ENCODE measurements at regions not wholly inside any gene's neighbourhood (a gene's known extent, or its start where the extent isn't known, plus 50 kb on each side); places are given as distances from the start of the nearest gene placed in this dataset.

DNA sequence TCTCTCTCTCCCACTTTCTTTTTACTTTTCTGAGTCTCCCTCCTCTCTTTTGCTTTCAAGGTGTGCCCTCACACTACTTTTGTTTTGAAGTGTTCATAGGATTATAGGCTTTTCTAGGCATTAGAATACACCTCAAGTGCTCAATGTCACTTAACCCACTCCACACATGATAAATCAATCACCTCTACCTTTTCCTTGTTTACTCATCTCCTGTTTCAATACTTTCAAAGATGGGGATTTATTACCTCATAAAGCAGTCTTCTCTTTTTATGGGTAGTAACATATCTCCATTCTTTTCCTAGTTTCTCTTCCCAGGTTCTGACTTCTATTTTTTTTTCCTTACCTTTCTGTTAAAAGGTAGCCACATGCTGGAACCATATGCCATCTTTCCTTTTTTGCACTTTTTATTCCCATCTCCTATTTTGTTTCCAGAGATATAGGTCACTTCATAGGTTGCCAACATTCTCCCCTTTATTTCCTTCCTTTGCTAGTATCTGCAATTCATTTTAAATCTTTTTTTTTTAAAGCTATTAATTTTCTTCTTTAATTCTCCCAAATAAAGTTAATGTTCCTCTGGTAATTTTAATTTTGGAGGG is 137.6 kb upstream of the SLC10A2 start:
- TF ChIP-seq GATA2 (IDR thresholded peaks at IDR 0.05; ENCODE audit: low read depth, low read length) (no peak), GATA3 (IDR thresholded peaks at IDR 0.05; ENCODE audit: low read depth, low read length) (no peak)

DNA sequence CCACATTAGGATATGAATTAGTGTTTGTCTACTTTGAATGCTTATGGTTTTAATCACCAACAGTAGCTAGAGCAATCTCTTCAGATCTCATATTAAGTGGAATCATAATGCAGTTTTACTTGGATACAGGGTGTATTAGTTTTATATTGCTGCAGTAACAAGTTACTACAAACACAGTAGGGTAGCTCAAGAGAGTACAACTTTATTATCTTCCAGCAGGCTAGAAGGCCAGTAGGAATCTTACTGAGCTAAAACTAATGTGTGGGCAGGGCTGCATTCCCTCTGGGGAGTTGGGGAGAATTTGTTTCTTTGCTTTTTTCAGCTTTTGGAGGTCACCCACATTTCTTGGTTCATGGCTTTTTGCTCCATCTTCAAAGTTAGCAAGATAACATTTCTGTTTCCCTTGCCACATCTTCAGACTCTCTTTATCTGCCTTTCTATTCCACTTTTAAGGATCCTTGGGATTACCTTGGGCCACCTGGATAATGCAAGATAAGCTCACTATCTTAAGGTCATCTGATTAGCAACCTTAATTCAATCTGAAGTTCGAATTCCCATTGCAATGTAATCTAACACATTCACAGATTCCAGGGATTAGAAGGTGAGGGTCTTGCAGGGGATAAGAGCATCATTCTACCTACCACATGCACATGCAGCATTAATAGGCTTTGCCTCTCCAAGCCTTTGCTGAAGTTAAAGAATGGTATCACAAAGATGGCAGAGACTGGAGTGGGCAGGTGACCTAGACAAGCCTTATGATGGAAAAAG is 134.1 kb upstream of the SLC10A2 start:
- TF ChIP-seq GATA3 (IDR thresholded peaks at IDR 0.05; ENCODE audit: low read depth, low read length) (no peak), GATA2 (IDR thresholded peaks at IDR 0.05; ENCODE audit: low read depth, low read length) (no peak)

DNA sequence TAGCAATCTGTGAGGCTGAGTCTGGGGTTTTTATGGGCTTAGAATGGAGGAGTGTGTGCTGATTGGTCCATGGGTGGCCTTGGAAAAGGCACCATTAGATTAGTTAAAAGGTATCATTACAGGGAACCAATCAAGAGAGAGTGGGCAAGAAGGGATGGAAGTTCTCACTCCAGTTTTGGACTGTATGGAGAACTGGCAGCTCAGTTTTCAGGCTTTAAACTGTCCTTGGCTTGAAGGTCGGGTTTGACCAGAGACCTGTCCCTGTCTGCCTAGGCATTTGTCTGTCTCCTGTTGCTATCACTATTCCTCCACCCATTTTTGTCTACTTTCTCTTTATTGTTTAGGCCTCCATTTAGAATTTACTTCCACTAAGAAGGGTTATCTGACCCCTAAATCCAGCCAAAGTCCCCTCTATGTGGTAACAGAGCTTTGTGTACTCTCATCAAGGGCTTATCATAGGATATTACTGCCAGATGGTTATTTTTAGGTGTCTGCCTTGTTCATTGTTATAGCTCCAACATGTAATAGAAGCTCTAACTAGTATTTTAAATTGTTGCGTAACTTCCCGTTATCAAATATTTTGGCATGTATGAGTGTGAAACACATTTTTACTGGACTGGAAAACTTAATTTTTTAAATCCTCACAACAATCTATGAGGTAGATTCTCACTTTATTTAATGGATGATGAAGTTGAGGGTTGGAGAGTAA is 133.3 kb upstream of the SLC10A2 start:
- TF ChIP-seq GATA2 (IDR thresholded peaks at IDR 0.05; ENCODE audit: low read depth, low read length) (no peak), GATA3 (IDR thresholded peaks at IDR 0.05; ENCODE audit: low read depth, low read length) (no peak)

DNA sequence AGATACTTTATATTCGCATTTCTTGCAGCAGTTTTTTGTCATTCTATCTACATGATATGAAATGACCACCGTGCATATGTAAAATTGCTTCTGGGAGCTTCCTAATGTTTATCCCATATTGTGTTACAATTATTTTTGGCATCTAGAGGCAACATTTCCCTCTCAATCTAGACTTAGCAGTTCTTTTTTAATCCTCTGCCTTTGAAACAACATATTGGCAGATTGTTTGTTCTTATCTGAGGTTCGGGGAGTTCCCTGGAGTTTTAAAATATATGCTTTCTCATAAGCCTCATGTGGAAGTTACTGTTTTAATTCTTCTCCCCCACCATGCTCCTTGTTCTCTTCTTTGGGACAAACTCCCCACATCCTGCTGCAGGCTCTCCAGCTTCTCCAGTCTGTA is 130.1 kb upstream of the SLC10A2 start:
- TF ChIP-seq GATA3 (IDR thresholded peaks at IDR 0.05; ENCODE audit: low read depth, low read length) (no peak), GATA2 (IDR thresholded peaks at IDR 0.05; ENCODE audit: low read depth, low read length) (no peak)

DNA sequence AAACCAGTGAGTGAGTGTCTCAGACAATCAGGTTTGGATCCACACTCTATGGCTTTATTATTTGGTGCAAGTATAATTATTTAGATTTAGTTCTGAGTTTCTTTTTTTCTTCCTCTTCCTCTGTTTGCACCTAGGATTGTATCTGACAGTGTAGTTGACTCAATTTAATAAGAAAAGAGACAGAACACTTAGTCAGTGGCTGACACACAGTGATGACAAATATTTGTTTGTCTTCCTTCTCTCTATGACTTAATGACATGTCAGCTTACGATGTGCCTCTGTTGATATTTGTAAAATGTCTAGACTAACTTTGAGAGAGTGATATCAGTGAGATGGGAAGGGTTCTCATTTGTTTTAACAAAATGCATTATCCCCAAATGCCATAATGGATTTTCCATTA is 129.5 kb upstream of the SLC10A2 start:
- TF ChIP-seq GATA2 (IDR thresholded peaks at IDR 0.05; ENCODE audit: low read depth, low read length) (no peak), GATA3 (IDR thresholded peaks at IDR 0.05; ENCODE audit: low read depth, low read length) (no peak)

DNA sequence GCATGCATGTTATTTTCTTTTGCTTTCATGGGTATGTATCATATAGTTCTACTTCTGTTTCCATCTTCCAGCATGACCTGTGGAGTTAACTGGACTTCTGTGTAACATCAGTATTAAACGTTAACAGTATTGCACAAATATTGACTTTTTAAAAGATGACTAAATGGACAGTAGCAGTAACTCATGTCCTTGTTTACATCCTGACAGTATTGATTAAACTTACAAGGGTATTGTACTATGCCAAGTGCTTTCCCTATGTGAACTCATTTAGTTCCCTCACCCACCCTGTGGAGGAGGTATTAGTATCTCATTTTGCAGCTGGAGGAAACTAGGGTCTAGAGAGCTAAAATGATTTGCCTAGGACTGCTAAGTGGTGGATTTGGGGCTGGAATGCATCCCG is 128.7 kb upstream of the SLC10A2 start:
- TF ChIP-seq GATA2 (IDR thresholded peaks at IDR 0.05; ENCODE audit: low read depth, low read length): no peak
- TF ChIP-seq GATA3 (IDR thresholded peaks at IDR 0.05; ENCODE audit: low read depth, low read length): no peak

DNA sequence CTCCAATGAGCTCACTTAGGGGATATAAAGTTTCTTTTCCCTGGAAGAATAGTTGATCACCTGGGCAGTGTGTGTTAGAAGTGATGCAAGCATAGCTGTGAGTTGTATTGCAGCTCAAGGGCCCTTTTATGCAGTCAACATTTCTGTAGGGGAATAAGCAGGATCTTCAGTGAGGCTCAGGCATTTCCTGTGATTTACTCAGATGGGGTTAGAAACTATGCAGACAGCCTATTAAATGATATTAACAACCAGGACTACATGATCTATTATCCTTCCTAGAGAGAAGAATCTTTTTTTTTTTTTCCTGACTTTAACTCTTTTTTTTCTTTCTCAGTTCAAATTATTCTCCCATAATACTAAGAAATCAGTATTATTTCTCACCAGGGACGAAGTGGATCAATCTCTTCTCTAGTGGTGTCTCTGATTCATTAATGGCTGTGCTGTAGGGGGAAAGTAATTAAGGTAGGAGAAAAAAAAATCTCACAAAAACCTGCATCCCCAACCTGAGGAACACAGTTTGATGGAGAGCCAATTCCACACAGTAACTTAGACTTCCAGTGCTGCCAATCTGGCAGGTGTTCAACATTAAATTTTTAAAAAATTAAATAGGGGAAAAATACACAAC is 126.4 kb upstream of the SLC10A2 start:
- TF ChIP-seq GATA3 (IDR thresholded peaks at IDR 0.05; ENCODE audit: low read depth, low read length): no peak
- TF ChIP-seq GATA2 (IDR thresholded peaks at IDR 0.05; ENCODE audit: low read depth, low read length): no peak

DNA sequence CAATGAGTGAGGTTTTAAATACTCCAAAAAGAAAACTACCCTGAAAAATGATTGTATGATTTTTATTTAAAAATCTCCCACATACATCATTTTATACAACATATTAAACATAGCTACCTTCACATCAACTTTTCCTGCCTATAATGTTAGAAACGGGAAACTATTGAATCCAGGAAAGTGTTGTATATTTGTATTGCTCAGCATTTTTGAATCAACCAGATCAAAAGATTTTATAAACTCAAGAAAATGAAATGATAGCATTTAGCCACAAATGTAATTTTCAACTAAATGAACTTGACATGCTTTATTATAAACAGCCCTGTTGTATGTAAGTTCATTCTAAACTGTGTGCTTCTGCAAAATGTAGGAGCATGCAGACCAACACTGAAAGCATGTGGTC is 124.6 kb upstream of the SLC10A2 start:
- TF ChIP-seq GATA2 (IDR thresholded peaks at IDR 0.05; ENCODE audit: low read depth, low read length) (no peak), GATA3 (IDR thresholded peaks at IDR 0.05; ENCODE audit: low read depth, low read length) (no peak)

DNA sequence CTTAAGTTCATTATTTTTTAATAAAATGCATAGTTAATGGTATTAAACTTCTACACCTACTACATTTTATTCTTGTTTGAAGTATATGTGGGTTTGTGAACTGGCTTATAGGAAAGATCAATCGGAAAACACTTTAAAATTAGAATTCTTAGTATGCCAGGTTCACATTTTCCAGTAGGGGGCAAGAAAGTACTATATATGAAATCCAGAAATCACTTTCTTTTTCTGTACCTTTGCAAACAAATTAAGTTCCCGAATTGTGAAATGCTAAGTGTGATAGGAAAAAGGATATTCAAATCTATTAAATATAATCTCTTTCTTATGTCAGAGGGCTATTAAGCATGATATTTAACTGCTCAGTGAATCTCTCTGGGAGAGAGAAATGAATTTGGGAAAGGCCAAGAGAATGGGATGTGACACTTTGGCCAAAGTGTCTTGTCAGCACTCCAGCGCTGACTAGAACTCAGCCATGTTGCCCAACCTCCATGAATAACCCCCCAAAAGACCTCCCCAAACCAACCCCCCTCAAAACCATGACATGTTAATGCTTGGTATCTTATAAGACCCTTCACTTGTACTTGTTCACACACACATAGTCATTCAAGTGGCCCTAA is 122.6 kb upstream of the SLC10A2 start:
- TF ChIP-seq GATA2 (IDR thresholded peaks at IDR 0.05; ENCODE audit: low read depth, low read length) (no peak), GATA3 (IDR thresholded peaks at IDR 0.05; ENCODE audit: low read depth, low read length) (no peak)

DNA sequence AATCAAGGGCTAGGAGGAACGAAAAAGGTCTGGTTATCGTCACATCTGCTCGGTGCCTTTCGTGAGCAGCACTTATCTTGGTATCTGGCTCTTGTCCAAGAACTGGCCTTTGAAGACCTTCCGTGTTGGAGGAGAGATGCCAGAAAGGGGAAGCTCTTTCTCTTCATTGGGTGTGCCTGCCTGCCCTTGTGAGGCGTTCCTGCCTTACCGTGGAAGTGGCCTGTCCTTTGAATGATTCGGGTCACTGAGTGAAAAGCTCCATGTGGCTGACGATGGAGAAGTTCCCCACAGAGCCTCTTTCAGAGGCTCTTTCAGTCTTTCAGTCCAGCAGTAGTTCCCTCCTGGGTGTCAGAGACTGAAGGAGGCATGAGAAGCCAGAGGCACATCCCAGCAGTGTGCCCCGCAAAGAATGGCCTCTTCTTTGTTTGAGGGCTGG is 121.5 kb upstream of the SLC10A2 start:
- TF ChIP-seq GATA2 (IDR thresholded peaks at IDR 0.05; ENCODE audit: low read depth, low read length) (no peak), GATA3 (IDR thresholded peaks at IDR 0.05; ENCODE audit: low read depth, low read length) (no peak)

DNA sequence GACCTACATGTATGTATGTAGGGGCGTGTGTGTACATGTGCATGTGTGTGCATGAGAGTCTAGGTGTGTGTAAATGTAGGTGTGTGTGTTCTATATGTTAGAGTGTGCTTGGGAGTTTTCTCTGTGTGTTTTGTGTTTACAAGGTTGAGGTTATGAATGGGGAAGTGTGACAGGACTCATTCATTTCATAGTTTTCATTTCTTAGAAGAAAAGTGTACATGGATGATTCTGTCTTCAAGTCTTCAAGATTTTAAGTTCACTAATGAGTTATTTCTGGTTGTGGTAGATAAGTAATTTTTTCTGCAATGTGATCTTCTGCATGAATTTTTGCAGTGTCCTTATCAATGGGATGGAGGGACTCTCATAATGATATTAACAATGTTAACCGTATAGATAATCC is 118.2 kb upstream of the SLC10A2 start:
- TF ChIP-seq GATA3 (IDR thresholded peaks at IDR 0.05; ENCODE audit: low read depth, low read length): no peak
- TF ChIP-seq GATA2 (IDR thresholded peaks at IDR 0.05; ENCODE audit: low read depth, low read length): no peak

DNA sequence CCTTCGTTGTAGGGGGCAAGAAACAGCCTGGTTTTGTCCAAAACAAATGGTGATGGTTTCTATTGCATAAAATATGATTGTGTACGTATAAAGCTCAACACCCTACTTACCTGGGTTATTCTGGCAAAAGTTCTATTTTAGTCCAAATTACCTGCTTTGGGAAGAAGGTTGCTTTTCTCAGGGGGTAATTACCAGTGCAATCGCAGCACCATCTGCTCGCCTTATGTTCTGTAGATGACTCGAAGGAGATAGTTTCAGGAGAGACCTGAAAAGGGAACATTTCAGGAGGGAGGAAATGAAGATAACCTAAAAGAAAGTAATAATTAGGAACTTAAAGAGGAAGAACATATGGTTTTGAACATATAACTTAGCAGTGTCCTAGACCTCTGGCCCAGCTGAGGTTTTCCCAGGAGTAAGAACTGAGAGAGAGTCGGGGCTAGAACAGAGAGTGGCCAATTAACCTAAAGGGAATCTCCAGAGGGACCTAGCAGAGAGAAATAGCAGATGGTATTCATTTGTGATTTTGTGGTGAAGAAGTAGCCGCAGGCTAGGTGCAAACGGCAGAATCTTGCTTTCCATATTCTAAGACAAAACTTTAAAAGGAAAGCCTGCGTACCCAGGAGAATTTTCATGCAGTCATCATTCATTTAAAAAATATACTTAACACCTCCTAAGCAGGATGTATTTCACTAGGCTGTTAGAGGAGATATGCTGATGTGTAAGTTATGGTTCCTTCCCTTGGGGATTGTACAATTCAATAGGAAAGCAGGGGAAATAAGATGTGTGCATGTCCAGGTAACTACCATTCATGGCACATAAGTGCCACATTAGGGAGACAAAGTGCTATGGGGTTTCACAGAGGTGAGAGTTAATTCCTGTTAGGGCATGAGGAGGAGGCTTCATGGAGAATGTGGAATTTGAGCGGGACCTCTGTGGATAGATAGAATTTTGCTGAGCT is 113.0 kb upstream of the SLC10A2 start:
- TF ChIP-seq GATA2 (IDR thresholded peaks at IDR 0.05; ENCODE audit: low read depth, low read length): no peak
- no peak for TF ChIP-seq GATA3 (IDR thresholded peaks at IDR 0.05; ENCODE audit: low read depth, low read length)

DNA sequence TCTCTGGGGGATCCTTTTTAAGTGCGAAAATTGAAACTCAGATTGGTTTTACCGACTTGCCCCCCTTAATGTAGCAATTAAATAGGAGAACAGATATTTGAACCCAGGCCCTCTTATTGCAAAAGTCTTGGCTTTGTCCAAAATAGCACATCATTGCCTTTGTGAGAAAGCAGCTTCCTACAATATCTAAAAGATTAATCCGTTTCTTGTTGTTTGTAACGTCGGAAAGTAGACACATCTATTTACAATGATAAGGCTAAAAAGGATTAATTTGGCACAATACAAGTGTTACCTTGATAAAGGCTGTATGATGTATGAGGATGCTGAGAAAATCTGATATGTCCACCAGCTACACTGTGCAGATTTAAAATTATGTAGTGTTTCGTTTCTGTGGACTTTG is 108.7 kb upstream of the SLC10A2 start:
- TF ChIP-seq GATA2 (IDR thresholded peaks at IDR 0.05; ENCODE audit: low read depth, low read length) (no peak), GATA3 (IDR thresholded peaks at IDR 0.05; ENCODE audit: low read depth, low read length) (no peak)

Data from SH-SY5Y (cell line).